ENCODE measurements at regions not wholly inside any gene's neighbourhood (a gene's known extent, or its start where the extent isn't known, plus 50 kb on each side); places are given as distances from the start of the nearest gene placed in this dataset.

GRCh38 chr16:13806671-13807070 lies 113.3 kb upstream of the ERCC4 start:
- WGBS (ENCODE audit: insufficient coverage, low coverage, missing lambda C conversion rate), result 0% methylated on average over 5 of the region's 5 CpGs
- Histone ChIP-seq H4K20me1 (replicated peaks; ENCODE audit: control insufficient read depth, insufficient read depth, low read length) (no peaks in the 10 kb centered on the region), H3K4me3 (no peak overlapping the region), H3K9ac (ENCODE audit: insufficient read depth in 1 of 2, low read depth in 2 of 2, low read length in 2 of 2) (no peak overlapping the region), H3K27ac (ENCODE audit: extremely low read depth, low read depth, low read length) (no peak overlapping the region), H3K36me3 (ENCODE audit: control insufficient read depth, insufficient read depth, low read length) (no peaks in the 10 kb centered on the region), H3K4me2 (ENCODE audit: insufficient read depth, low read length) (no peak overlapping the region), H2AFZ (ENCODE audit: low read depth, low read length) (no peak overlapping the region), H3K9me3 (replicated peaks; ENCODE audit: control insufficient read depth, insufficient read depth, low read depth, low read length) (no peaks in the 10 kb centered on the region), H3K4me1 (replicated peaks in 1 of 2; ENCODE audit: control insufficient read depth in 2 of 2, insufficient read depth in 2 of 2, low read length in 2 of 2) (no peaks in the 10 kb centered on the region), H3K27me3 (ENCODE audit: control insufficient read depth in 2 of 2, insufficient read depth in 2 of 2, low read length in 2 of 2) (peaks cover 3 to 8% of the 10 kb centered on the region in 2 experiments; a peak in 3 of 5 replicates), H3K9me1 (ENCODE audit: control insufficient read depth, insufficient read depth, low read length) (no peaks in the 10 kb centered on the region), H3K79me2 (ENCODE audit: control insufficient read depth, insufficient read depth, low read length) (no peaks in the 10 kb centered on the region)
- ATAC-seq (no peak), DNase-seq (ENCODE audit: extremely low read depth in 1 of 4, low spot score in 3 of 4) (no peak), FAIRE-seq (no peak)
- CTCF ChIA-PET (ENCODE audit: low intra/inter-chr PET ratio), result no interaction called here
- POLR2A ChIA-PET, result no interaction called here
- no TSS peak for BruUV-seq (replicated peaks)
- TF ChIP-seq DMBX1 (CRISPR knock-in tag; IDR thresholded peaks at IDR 0.05; ENCODE audit: borderline replicate concordance) (no peak), KAT8 (IDR thresholded peaks at IDR 0.05; ENCODE audit: low read depth) (no peak), ERF (CRISPR knock-in tag; IDR thresholded peaks at IDR 0.05) (no peak)
- intact Hi-C loops (cut with micrococcal nuclease) (no loop called here), in situ Hi-C loops (cut with MboI) (no loop called here)

- H3K79me2 ChIP-seq (ENCODE audit: control insufficient read depth, insufficient read depth, low read length), result no peaks in the 10 kb centered on the region
- DNase-seq (ENCODE audit: extremely low read depth in 1 of 4, low spot score in 3 of 4) (no peak), FAIRE-seq (no peak), ATAC-seq (no peak)
- no peak overlapping the region for H3K4me2 ChIP-seq (ENCODE audit: insufficient read depth, low read length)
- in situ Hi-C loops (cut with MboI), result no loop called here
- no peak overlapping the region for H3K9ac ChIP-seq (ENCODE audit: insufficient read depth in 1 of 2, low read depth in 2 of 2, low read length in 2 of 2)
- H3K27me3 ChIP-seq (ENCODE audit: control insufficient read depth in 2 of 2, insufficient read depth in 2 of 2, low read length in 2 of 2), result peaks cover 3 to 8% of the 10 kb centered on the region in 2 experiments; a peak in 3 of 5 replicates
- H3K27ac ChIP-seq (ENCODE audit: extremely low read depth, low read depth, low read length), result no peak overlapping the region
- POLR2A ChIA-PET, result no interaction called here
- no TSS peak for BruUV-seq (replicated peaks)
- no peaks in the 10 kb centered on the region for H4K20me1 ChIP-seq (replicated peaks; ENCODE audit: control insufficient read depth, insufficient read depth, low read length)
- no peaks in the 10 kb centered on the region for H3K9me1 ChIP-seq (ENCODE audit: control insufficient read depth, insufficient read depth, low read length)
- 1% methylated on average over 8 of the region's 8 CpGs for WGBS (ENCODE audit: insufficient coverage, low coverage, missing lambda C conversion rate)
- no peaks in the 10 kb centered on the region for H3K36me3 ChIP-seq (ENCODE audit: control insufficient read depth, insufficient read depth, low read length)
- H2AFZ ChIP-seq (ENCODE audit: low read depth, low read length), result no peak overlapping the region
- intact Hi-C loops (cut with micrococcal nuclease), result no loop called here
- no peaks in the 10 kb centered on the region for H3K4me1 ChIP-seq (replicated peaks in 1 of 2; ENCODE audit: control insufficient read depth in 2 of 2, insufficient read depth in 2 of 2, low read length in 2 of 2)
- TF ChIP-seq HMG20B (CRISPR knock-in tag; IDR thresholded peaks at IDR 0.05) (no peak), CREB1 (IDR thresholded peaks at IDR 0.05) (no peak), CREB1 (CRISPR knock-in tag; IDR thresholded peaks at IDR 0.05) (no peak), COPS2 (conservative IDR thresholded peaks at IDR 0.05) (no peak), CXXC5 (CRISPR knock-in tag; IDR thresholded peaks at IDR 0.05) (no peak), SLC30A9 (CRISPR knock-in tag; IDR thresholded peaks at IDR 0.05) (no peak)
- no peak overlapping the region for H3K4me3 ChIP-seq
- CTCF ChIA-PET (ENCODE audit: low intra/inter-chr PET ratio), result no interaction called here
- H3K9me3 ChIP-seq (replicated peaks; ENCODE audit: control insufficient read depth, insufficient read depth, low read depth, low read length), result no peaks in the 10 kb centered on the region
These were observed 111.9 kb upstream of the ERCC4 start for GRCh38 chr16:13808102-13808501.
